ENCODE measurements at regions not wholly inside any gene's neighbourhood (a gene's known extent, or its start where the extent isn't known, plus 50 kb on each side); places are given as distances from the start of the nearest gene placed in this dataset.

- TF ChIP-seq, protein P1, sequence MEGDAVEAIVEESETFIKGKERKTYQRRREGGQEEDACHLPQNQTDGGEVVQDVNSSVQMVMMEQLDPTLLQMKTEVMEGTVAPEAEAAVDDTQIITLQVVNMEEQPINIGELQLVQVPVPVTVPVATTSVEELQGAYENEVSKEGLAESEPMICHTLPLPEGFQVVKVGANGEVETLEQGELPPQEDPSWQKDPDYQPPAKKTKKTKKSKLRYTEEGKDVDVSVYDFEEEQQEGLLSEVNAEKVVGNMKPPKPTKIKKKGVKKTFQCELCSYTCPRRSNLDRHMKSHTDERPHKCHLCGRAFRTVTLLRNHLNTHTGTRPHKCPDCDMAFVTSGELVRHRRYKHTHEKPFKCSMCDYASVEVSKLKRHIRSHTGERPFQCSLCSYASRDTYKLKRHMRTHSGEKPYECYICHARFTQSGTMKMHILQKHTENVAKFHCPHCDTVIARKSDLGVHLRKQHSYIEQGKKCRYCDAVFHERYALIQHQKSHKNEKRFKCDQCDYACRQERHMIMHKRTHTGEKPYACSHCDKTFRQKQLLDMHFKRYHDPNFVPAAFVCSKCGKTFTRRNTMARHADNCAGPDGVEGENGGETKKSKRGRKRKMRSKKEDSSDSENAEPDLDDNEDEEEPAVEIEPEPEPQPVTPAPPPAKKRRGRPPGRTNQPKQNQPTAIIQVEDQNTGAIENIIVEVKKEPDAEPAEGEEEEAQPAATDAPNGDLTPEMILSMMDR (conservative IDR thresholded peaks at IDR 0.05; ENCODE audit: low read depth, low read length): no peak
- TF ChIP-seq EZH2 (IDR thresholded peaks at IDR 0.05; ENCODE audit: borderline replicate concordance, low read depth, low read length, poor library complexity, severe bottlenecking): no peak
These were observed 84.4 kb upstream of the ARHGAP42 start for GRCh38 chr11:100602716-100603115.

Measured in A673 (cell line).